ENCODE measurements at regions not wholly inside any gene's neighbourhood (a gene's known extent, or its start where the extent isn't known, plus 50 kb on each side); places are given as distances from the start of the nearest gene placed in this dataset.
"Not testable (repeated sequence)": the region's sequence is repeated elsewhere in the genome, so short reads cannot be mapped to it uniquely, and the experiment has no call there.

DNA sequence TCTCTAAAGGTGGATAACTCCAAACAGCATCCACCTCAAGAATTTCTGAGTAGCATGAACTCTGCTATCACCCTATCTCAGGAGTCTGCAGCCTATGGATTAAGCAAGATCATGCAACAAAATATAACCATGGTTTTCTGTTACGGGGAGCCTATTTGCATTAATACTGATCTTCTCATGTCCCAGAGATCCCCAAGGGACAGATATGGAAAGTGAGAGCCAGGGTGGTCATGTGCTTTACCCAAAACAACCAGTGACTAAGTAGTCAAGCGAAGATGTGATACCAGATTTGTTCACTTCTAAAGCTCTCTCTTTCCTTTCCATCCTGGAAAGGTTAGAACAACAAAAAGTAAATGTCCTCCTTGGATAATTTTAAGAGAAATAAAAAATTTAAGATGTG, 125.1 kb downstream of the PRRX1 start:
- no peak for DNase-seq

DNA sequence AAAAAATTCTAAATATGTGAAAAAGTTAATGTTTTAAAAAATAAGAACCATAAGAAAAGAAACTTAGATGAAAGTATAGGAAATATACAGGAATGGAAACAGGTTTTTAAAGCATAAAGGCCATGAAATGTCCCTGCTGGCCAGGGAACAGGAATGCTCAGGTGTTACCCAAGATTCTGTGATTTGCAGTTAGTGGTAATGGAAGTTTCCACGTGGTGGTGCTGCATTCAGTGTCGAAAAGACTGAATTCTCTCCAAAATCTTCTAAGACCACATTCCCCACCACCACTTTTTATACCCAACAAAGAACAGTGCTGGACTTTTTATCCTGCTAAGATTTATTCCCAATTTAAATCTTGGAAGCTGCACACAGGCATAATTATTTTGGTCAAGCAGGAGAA, 126.2 kb downstream of the PRRX1 start:
- DNase-seq = no peak

DNA sequence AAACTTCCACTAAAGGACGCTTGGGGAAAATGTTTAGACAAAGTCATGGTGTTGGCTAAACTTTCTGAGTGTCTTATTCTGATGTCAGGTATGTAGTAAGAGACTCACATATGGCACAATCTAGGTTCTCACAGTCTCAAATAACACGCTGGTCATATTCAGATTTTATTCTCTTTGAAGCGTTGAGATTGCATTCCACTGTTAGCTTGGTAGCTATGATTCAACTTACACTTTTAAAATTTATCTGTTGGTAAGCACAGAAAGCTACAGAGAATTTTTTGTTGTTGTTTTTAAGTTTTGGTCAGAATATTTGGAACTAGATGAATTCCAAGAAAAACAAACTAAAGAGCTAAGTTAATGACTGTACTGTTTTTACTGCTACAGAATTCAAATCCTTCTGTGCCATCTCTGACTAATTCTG, 126.7 kb downstream of the PRRX1 start:
- DNase-seq = no peak

DNA sequence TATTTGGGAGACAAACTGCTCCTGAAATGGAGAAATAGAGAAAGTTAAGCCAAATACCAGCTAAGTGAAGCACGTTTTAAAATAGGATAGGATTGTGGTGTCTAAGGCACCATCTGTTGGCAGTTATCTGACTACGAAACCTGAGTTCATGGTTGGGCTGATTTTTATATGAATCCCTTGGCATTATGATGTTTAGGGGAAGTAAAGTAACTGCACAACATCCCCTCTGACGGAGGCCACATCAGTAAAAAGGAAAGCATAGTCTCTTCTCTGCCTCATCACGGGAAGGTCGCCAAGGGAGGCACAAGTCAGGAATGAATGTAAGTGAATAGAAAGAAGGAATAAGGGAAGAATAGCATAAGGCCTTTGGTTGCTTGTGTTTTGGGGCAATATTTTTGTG, 128.0 kb downstream of the PRRX1 start:
- DNase-seq = no peak

DNA sequence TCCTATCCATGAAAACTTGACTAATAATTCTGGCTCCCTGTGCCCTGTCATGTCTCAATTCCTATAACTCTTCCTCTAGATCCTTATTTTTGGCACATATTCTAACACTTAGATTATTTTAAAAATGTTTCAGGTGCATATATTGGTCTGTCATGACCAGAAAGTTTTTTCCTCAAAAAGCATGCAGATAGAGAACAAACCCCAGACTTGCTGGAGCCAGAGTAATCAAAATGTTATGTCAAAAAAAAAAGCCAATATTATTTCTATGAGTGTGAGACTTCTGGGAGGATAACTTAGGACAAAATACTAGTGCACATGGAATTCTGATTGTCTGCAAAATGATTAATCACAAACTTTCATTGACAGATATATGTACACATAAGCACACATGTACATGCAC, 135.1 kb upstream of the MROH9 start:
- DNase-seq = no peak

DNA sequence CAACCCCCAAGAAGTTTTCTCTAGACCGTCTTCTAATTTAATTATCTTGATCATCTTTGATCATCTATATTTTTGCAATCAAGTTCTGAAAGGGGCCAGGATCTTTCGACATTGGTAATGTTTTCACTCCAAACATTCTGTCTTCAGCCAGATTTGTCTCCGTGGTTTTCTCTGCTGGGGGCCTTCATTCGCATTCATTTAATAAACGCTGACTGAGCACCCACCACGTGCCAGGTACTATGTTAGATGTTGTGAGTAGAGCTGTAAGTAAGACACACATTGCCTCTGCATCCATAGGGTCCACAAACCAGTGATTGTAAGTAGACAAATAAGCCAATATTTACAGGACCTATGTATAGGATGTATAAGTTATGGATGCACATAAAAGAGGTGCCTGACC, 134.5 kb upstream of the MROH9 start:
- no peak for DNase-seq

DNA sequence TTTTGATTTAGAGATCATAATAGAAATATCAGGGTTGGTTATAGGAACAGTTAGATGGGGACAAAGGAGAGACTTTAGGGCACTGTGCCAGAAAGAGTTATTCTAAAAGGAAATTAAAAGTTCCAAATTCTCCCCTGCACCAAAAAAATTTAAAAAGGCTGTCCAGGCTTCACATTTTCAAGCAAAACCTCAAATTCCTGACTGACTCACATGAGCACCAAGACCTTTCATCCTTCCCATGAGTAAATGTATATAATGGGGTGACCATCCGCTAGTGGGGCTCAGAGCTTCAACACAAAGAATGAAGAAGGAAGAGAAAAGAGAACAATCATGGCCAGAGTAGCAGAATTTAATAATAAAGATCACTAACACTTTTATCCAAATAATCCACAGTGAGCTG, 131.6 kb upstream of the MROH9 start:
- DNase-seq = no peak

DNA sequence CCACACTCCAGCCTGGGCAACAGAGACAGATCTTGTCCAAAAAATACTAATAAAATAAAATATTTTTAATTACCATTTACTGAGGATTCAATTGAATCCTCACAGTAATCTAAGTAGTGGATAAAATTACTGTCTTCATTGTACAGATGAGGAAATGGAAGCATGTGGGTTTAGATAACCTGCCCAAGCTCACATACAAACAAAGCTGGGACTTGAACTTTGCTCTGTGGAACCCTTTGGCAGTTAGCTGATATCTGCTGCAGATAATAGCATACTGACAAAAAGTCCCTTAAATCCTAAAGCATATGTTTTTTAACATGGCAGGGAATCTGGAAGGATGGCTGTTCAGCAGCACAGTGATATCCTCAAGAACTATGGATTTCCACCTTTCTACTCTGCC, 130.9 kb upstream of the MROH9 start:
- no peak for DNase-seq

DNA sequence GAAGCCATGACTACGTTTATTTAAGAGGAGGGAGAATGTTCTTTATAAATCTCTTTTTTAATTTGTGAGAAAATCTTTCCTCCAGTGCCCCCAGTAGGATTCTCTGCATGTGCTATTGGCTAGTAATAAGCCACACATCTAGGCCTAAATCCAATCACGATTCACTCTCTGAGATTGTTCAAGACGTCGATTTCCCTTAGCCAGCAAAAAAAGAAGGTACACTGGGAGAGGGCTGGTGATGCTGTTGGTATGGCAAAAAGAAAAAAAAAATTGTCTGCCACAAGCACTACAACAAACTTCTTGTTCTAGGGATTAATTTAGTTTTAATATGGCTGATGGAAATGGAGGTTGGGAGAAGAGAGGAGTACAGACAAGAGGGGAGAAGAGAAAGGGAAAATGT, 130.5 kb upstream of the MROH9 start:
- no peak for DNase-seq

DNA sequence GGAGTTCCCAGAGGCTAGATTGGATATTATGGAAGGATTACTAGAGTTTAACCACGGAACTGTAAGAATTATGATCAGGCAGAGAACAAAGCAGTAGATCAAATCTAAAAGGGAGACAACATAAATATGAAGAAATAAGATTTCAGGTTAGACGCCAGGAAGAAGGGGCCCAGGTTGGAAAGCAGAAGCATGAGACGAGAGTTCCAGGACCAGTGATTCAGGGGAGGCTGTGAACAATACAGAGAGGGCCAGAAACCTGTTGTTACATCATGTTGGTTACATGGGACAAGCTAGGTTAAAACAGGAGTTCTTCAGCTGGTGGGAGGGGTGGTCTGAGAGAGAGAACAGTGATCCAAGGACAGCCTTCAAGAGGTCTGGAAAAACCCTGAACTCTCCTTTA, 128.4 kb upstream of the MROH9 start:
- no peak for DNase-seq

DNA sequence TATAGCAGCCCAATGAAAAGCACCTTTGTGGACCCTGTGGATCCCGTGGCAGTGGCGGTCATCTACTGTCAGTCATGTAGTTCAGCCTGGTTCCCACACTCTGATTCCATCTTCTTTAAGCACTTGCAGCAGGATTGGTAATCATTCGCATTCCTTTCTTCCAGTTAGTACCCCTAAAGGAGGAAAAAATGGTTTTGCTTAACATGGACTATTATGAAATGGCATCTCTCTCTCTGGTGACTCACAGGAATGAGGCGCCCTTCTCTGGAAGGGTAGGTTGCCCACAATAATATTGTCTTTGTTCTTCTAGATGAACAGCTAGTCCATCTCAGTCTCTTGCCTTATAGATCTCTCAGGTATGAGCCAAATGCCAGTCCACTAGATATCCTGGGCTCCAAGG, 127.9 kb upstream of the MROH9 start:
- DNase-seq = no peak

DNA sequence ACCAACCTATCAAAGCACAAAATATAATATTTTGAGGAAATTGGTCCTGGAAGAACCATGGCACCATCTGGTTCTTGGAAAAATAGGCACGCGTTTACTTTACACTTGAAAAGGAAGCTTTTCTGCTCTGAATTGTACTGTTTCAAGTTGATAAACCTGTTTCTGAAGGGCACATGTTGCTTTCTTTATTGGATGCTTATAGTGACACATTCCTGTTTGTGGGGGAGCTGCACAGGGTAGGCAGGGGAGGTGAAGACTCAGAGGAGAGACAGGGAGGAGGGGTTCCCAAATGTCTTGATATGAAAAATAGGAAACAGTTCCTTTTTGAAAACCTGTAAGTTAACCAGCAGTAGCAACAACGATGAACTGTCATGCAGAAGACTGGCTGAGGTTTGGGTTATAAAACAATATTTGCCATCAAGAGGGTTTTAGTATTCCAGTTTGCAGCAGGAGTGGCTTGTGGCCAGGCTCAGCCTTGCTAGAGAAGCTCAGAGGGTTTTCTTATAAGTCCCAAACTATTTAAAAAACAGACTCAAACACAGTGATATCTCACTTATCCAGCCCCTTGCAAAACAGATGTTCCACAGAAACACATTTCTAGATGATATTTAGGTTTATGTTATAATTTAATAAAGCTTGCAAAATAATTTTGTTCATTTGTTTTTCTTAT, 127.0 kb upstream of the MROH9 start:
- DNase-seq = no peak

DNA sequence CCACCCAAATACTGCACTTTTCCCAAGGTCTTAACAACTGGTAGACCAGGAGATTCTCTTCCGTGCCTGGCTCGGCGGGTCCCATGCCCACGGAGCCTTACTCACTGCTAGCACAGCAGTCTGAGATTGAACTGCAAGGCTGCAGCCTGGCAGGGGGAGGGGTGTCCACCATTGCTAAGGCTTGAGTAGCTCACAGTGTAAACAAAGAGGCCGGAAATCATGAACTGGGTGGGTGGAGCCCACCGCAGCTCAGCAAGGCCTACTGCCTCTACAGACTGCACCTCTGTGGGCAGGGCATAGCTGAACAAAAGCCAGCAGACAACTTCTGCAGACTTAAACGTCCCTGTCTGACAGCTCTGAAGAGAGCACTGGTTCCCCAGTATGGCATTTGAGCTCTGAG, 124.3 kb upstream of the MROH9 start:
- DNase-seq = not testable (repeated sequence)

DNA sequence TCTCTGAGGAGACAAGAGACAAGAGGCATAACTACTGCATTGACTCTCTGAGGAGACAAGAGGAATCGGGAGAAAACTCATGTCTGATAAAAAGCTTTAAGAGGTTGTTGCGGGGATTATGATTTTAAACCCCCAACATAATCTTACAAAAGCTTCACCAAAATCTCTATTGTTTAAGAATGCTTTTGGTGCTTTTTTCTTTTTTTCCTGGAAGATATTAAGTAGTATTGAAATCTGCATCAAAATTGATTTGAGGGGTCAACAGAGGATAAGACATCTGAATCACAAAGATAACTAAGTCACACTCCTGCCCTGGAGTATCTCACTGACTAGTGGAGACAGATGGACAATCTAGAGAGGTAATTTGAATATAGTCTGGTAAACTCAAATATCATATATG, 115.6 kb upstream of the MROH9 start:
- no peak for DNase-seq

DNA sequence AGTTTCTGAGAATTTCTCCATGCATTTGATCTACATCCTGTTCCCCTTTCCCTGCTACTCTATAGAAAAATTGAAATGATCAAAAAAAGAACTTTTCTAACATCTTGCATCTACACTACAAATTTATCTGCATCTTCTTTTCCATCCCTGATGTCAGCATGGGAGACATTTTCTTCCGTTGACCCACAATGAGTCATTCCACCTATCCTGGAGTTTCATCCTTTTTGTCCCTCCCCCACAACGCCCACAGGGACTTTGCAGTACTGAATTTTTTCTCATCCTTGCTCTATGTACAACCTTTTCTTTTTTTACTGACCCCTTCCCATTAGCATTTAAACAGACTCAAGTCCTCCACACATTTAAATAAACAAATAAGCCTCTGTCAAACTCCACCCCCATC, 112.2 kb upstream of the MROH9 start:
- peak; percentile 1 for DNase-seq

DNA sequence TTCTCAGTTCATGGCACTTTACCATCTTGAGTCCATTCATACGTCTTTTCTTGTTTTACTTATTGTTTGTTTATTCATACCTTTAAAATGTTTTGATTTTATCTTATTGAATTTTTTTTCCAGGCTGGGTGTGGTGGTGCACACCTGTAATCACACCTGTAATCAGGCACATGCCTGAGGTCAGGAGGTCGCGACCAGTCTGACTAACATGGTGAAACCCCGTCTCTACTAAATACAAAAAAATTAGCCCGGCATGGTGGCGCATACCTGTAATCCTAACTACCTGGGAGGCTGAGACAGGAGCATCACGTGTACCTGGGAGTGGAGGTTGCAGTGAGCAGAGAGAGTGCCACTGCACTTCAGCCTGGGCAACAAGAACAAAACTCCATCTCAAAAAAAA, 104.1 kb upstream of the MROH9 start:
- DNase-seq = no peak

DNA sequence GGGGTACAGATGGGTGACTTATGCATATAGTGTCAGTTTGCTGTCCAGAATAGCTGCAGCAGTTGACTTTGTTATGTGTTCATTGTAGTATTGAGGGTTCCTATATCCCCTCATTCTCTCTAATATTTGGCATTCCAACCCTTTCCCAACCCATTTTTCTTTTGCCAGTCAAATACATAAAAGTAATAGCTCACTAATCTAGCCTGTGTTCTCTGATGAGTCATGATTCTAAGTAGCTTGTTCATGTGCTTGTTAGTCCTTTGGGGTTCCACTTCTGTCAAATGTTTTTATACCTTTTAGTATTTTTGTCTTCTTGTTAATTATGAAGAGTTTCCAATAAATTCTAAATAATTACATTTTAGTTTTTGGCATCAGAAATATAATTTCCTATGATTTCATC, 99.2 kb upstream of the MROH9 start:
- DNase-seq = no peak

DNA sequence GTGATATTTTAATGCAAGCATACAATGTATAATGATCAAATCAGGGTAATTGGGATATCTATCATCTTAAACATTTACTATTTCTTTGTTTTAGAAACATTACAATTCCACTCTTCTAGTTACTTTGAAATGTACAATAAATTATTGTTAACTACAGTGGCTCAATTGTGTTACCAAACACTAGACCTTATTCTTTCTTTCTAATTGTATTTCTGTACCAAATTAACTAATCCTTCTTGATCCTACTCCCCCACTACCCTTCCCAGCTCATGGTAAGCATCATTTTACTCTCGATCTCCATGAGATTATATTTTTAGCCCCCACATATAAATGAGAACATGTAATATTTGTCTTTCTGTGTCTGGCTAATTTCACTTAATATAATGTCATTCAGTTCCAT, 95.0 kb upstream of the MROH9 start:
- no peak for DNase-seq

DNA sequence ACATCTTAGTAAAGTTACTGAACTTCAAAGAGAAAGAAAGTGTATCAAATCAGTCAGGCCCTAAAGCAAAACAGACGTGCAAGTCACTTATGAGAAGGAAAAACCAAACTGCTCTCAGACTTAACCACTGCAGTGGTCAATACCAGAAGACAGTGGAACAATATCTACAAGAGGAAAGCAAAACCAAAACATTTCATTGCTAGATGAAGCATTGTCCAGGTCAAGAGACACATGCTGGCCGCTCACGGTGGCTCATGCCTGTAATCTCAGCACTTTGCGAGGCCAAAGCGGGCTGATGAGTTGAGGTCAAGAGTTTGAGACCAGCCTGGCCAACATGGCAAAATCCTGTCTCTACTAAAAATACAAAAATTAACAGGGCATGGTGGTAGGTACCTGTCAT, 82.0 kb upstream of the MROH9 start:
- DNase-seq = no peak

DNA sequence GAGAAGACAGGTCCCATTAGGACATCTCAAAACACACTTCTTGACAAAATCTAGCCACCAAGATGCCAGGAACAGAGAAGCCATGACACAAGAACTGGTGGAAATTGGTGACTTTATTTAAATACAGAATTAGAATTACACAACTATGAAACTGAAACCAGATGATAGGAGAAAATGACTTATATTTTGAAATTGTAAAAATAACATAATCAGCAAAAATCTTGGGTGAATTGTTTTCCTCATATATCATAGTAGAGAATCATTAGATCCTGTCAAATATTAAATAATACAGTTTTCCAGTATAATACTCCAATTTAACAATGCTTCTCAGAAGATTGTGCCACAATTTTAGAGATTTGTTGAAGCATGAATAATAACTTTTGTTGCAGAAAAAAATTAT, 81.5 kb upstream of the MROH9 start:
- DNase-seq = no peak

DNA sequence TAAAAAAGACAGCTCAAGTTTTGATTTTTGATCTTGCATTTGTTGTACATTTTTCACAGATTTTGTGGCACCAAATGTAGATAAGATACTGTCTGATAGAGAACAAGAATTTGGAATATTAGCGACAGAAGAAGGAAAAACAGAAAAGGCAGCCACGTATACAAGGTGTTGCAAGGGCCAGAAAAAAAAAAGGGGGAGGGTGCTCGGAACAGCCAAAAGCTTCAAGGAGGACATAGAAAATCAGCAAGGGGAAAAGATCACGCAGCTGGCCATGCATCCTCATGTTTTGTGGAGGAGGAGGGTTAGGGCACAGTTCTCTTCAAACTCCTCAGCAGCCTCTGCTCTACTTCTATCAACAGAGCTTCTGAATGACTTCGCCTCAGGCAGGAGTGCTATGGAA, 80.7 kb upstream of the MROH9 start:
- no peak for DNase-seq

DNA sequence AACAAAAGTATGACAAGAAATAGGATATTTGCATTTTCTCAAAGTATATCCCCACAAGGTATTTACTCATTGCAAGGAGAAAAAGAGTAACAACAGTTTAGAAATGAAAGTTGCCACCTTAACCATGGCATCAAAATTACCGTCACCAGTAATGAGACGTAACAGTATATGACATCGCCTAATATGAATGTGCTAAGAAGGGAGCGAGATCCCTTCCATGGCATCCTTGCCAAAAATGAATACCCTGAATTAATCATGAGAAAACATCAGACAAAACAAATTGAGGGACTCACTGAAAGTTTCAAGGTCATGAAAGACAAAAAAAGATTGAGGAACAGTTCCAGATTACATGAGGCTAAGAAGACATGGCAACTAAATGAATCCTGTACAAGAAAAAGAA, 78.9 kb upstream of the MROH9 start:
- DNase-seq = no peak

DNA sequence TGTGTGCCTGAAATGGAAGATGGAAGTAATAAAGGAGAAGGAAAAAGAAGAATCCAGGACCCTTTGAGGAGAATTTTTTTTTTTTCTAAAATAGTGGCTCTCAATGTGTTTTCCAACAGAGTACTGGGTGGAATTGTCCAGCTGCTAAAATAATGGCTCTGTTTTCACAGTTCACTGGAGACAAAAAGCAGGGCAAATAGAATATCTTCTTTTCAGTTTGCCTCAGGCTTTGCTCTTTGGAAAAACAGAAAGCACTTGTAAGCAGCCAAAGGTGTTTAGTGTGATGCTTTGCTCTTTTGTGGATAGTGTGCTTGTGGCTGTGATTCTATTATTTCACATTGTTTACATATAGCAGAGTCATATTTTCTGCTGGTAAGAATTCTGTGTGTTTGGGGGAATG, 77.4 kb upstream of the MROH9 start:
- DNase-seq = no peak

DNA sequence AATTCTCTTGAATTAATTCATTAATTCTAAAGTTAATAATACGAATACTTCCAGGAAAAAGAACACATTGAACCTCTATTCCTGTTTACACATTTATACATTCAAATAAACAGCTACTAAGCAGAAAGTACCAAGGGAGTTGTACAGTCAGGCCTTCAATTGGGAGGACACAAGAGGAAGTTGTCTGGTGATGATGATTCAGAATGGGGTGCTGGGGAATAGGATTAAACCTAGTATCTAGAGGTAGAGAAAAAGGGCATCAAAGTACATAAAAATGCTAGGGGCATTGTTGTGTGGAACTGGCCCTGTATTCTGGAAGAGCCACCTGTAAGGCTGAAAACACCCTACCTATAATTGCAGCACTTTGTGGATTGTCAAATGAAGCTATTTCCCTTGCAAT, 71.7 kb upstream of the MROH9 start:
- DNase-seq = no peak

DNA sequence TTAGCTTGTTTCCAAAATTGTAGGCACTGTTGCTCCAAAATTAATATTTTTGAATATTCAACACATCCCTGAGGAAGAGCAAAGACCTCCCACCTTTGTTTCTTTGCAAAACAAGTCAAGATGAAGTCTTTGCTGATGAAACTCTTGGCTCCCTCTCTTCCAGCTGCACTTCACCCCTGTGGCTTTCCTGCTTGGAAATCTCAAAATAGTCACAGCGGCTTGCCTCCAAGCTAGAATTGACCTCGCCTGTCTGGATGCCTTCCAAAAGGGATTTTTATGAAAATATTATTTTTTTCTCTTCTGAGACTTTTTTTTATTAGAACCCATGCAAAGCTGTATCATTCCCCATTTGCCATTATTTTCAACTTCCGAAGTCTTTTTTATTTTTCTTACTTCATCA, 71.1 kb upstream of the MROH9 start:
- DNase-seq = no peak
